Activated T-cell treated with anti-CD3 and anti-CD28 coated beads for 1 hour (primary cell): ENCODE measurements at regions not wholly inside any gene's neighbourhood (a gene's known extent, or its start where the extent isn't known, plus 50 kb on each side); places are given as distances from the start of the nearest gene placed in this dataset.

Experiments used
- DNase-seq: peaks from one replicate; pipeline ENCODE4 v3.0.0-alpha.2; 2020; ENCODE audit warnings: low read depth

- no peak for DNase-seq
Observed at GRCh38 chr2:195408811-195409210, 248.2 kb upstream of the SLC39A10 start.

DNA sequence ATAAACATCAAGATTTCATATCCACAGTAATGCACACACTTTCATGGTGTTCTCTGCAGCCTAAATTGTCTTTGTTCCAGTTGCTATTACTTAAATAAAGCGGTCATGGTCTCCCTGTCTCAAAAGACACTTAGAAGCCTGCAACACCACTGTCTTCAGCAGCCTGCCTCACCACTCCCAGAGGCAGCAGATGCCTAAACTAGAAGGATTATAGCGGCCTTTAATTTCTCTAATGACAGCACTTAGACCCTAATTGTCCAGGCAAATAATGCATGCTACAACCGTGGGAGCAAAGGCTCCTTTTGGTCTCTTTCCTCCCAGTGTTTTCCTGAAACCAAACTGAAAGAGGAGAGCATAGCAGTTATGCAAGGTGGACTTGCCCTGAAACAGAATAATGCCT is 248.8 kb upstream of the SLC39A10 start:
- no peak for DNase-seq

- DNase-seq = no peak
Observed at GRCh38 chr2:195407783-195408182, 249.2 kb upstream of the SLC39A10 start.

GRCh38 chr2:195406886-195407603 is 250.0 kb upstream of the SLC39A10 start:
- DNase-seq = no peak

DNA sequence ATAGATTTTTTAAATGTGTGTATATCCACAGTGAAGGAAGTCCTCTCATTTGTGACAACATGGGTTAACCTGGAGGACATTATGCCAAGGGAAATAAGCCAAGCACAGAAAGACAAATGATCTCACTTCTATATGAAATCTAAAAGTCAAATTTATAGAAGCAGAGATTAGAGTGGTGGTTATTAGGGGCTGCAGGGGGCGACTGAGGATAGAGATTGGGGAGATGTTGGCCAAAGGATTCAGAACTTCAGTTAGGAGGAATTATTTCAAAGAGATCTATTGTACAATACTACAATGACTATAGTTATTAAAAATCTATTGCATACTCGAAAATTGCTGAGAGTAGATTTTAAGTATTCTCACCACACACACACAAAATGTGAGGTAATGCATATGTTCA is 252.4 kb upstream of the SLC39A10 start:
- no peak for DNase-seq

DNA sequence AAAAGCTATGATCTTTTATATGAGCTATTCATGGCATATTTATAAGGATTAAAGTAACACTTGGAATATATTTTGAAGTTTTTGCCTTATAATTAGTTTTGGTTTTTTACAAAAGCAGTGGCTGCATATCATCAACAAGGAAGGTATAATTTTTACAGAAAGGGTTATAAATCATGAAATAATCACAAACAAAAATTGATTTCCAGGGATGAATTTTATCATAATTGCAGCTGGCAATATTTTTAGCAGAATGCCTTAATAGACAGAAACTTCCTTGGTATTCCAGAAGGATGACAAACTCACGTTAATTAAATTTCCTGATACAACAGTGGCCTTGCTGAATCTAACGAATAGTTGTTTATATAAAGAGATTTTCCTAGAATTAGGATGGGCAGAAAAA is 260.5 kb upstream of the SLC39A10 start:
- DNase-seq = no peak

GRCh38 chr2:195395362-195395761 is 261.7 kb upstream of the SLC39A10 start:
- DNase-seq = no peak

- DNase-seq = no peak
Observed at GRCh38 chr2:195392446-195393336, 264.3 kb upstream of the SLC39A10 start.

DNA sequence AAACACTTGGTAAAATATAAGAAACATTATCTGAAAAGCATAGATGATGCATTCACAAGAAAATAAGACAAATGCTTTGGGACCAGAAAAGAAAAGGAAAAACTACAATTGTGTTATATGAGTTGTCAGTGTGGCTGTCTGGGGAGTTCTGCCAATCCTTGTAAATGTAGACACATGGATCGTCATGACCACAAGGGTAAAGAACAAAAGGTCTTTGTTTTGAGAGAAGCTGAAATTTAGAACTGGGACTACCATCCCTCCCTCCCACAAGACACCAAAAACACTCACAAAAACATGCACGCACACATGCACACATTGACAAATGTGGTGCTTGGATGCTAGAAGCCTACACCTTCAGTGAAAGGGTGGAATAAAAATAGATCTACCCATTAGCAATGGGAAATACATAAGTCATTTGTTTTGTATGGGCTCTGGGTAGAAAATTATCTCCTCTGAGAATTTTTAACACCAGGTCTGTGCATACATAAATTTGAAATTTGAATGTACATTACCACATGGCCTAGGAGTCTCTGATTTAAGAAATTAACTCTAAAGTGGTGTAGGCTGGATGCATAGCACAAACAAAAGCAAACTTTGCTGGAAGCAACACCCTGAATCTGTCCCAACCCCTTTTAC is 266.2 kb upstream of the SLC39A10 start:
- DNase-seq = no peak

- DNase-seq = no peak
Observed at GRCh38 chr2:195388028-195388427, 269.0 kb upstream of the SLC39A10 start.

DNA sequence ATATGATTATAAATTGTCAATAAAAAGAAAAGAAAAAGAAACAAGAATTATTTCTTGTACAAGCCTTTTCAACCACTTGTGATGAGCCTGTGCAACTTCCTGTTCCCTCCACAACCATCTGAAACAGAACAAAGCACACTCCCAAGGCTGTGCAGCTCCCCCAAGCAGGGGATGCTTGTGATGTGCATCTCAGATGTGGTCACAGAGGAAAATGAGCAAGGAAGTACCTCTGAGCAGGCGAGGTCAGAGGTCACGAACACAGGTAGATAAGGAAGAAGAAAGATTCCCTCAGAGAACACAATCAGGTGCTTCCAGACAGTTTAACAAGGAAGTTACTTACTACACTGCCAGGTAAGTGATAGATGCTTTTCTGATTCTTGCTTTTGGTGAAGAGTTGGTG is 274.8 kb upstream of the SLC39A10 start:
- DNase-seq = no peak

- no peak for DNase-seq
Observed at GRCh38 chr2:195370167-195370943, 286.7 kb upstream of the SLC39A10 start.

- no peak for DNase-seq
Observed at GRCh38 chr2:195369218-195369587, 287.8 kb upstream of the SLC39A10 start.

DNA sequence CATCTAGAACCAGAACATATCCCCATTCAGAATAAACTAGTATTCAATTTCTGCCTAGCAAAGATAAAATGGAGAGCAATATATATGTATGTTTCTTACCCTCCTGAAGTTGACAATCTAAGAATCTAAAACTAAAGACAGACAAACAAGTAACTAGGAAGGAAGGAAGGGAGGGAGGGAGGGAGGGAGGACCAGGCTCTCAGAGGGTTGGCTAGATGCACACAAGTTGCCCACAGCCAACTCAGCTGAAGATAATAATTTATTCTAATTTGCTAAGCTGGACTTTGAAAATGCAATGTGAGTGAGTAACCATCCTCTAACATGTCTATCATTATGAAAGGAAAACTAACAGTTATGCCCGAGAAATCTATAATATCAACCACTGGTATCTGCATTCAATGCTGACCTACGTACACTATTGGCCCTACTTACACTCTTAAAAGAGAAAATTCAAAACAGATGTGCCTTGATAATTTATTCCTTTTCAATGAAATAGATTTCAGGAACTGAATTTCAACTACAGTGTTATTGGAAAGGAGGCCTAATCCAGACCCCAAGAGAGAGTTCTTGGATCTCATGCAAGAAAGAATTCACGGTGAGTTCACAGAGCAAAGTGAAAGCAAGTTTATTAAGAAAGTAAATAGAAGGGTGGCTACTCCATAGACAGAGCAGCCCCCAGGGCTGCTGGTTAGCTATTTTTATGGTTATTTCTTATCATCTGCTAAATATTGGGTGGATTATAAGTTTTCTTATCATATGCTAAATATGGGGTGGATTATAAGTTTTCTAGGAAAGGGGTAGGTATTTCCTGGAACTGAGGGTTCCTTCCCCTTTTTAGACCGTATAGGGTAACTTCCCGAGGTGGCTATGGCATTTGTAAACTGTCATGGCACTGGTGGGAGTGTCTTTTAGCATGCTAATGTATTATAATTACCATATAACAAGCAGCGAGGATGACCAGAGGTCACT is 288.5 kb upstream of the SLC39A10 start:
- DNase-seq = no peak

- no peak for DNase-seq
Observed at GRCh38 chr2:195367809-195368208, 289.2 kb upstream of the SLC39A10 start.

GRCh38 chr2:195364015-195364965 is 292.7 kb upstream of the SLC39A10 start:
- DNase-seq = no peak

DNA sequence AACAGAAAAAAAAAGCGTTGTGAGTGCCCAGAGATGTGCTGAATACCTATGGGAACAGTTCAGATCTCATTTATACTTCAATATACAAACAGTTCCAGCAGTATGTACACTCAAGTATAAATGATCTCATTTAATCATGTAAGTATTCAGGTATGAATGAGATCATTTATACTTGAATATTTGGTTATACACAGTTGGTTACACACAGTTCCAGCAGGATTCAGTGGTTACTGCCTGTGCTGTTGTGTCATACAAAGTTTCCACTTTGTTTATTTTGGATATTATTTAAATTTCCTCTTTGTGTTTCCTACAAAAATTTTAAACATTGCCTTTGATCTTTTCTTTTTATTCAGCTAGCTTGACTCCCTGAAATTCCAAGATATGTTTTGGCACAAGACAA is 293.5 kb upstream of the SLC39A10 start:
- no peak for DNase-seq

- no peak for DNase-seq
Observed at GRCh38 chr2:195360242-195360641, 296.8 kb upstream of the SLC39A10 start.

GRCh38 chr2:195359043-195359735 is 297.8 kb upstream of the SLC39A10 start:
- DNase-seq = no peak
